H1 (cell line): ENCODE measurements at regions not wholly inside any gene's neighbourhood (a gene's known extent, or its start where the extent isn't known, plus 50 kb on each side); places are given as distances from the start of the nearest gene placed in this dataset.

ENCODE experiments used
- CTCF ChIA-PET: fragments of 300-600 bp; sonication (Branson Sonifier 250); formaldehyde crosslinking; loops from one replicate; lab custom pipeline; 2021; ENCODE audit not compliant: partially characterized antibody; lab: Charles Lee
- POLR2A ChIA-PET: fragments of 300-600 bp; sonication (Branson Sonifier 250); formaldehyde crosslinking; loops from one replicate; lab custom pipeline; 2021; ENCODE audit warnings: inconsistent platforms; ENCODE audit not compliant: partially characterized antibody; lab: Charles Lee
- DNase-seq, 2 experiments: peaks; one replicate each; pipeline versions ENCODE4 v3.0.0 to v3.0.0-alpha.2; 2010 to 2022; ENCODE audit warnings: low spot score in 2 of 2, low read depth in 1 of 2, mixed read lengths in 1 of 2
- FAIRE-seq: peaks from 2 replicates; lab custom pipeline; 2011; peaks lifted over from hg19 to GRCh38; lab: Jason Lieb, UNC
- H2AFZ ChIP-seq: 2 replicates; pipeline ENCODE4 v1.8.1; 2012; ENCODE audit warnings: low read length, inconsistent platforms
- H2AK5ac ChIP-seq: 2 replicates; pipeline ENCODE4 v1.6.1; 2013; ENCODE audit warnings: low read depth, low read length
- H2BK120ac ChIP-seq: replicated peaks from 2 replicates; pipeline ENCODE3; 2013; ENCODE audit warnings: low read depth, low read length, inconsistent platforms
- H2BK12ac ChIP-seq: 2 replicates; pipeline ENCODE4 v1.6.1; 2013; ENCODE audit warnings: low read depth, low read length
- H2BK15ac ChIP-seq: 2 replicates; pipeline ENCODE4 v1.6.1; 2013; ENCODE audit warnings: low read length
- H2BK20ac ChIP-seq: 2 replicates; pipeline ENCODE4 v1.6.1; 2013; ENCODE audit warnings: low read length
- H2BK5ac ChIP-seq: 2 replicates; pipeline ENCODE4 v1.6.1; 2013; ENCODE audit warnings: low read depth, low read length
- H3K14ac ChIP-seq: 2 replicates; pipeline ENCODE4 v1.6.1; 2013; ENCODE audit warnings: inconsistent platforms; ENCODE audit not compliant: insufficient read length
- H3K18ac ChIP-seq: 2 replicates; pipeline ENCODE4 v1.6.1; 2013; ENCODE audit warnings: low read length; ENCODE audit errors: extremely low read depth
- H3K23ac ChIP-seq: 2 replicates; pipeline ENCODE4 v1.6.1; 2013; ENCODE audit warnings: inconsistent platforms; ENCODE audit not compliant: insufficient read length
- H3K23me2 ChIP-seq: 2 replicates; pipeline ENCODE4 v1.6.1; 2013; ENCODE audit warnings: low read depth, low read length
- H3K27ac ChIP-seq: 2 replicates; pipeline ENCODE4 v1.6.1; 2011; ENCODE audit warnings: low read depth, low read length, inconsistent platforms
- H3K27me3 ChIP-seq, 4 experiments: replicated peaks in 1 of 4; 1 replicate in 1 of 4; 2 replicates in 3 of 4; pipeline versions ENCODE4 v1.6.1 to v1.8.1; 2011 to 2013; ENCODE audit warnings: low read length in 3 of 4, mild to moderate bottlenecking in 3 of 4, inconsistent platforms in 2 of 4, mixed read lengths in 2 of 4, moderate library complexity in 1 of 4; ENCODE audit not compliant: control insufficient read depth in 3 of 4, insufficient read depth in 3 of 4; ENCODE audit errors: extremely low read depth in 1 of 4
- H3K36me3 ChIP-seq, 4 experiments: 2 replicates each; pipeline versions ENCODE4 v1.6.1 to v1.8.1; 2011 to 2013; ENCODE audit warnings: mild to moderate bottlenecking in 4 of 4, low read length in 3 of 4, moderate library complexity in 2 of 4, control low read depth in 1 of 4, inconsistent platforms in 1 of 4; ENCODE audit not compliant: insufficient read depth in 4 of 4, control insufficient read depth in 2 of 4
- H3K4ac ChIP-seq: replicated peaks from 2 replicates; pipeline ENCODE3; 2013; ENCODE audit warnings: low read length, low read depth, mixed read lengths, inconsistent platforms; ENCODE audit not compliant: insufficient read length
- H3K4me1 ChIP-seq, 4 experiments: replicated peaks in 1 of 4; 1 replicate in 1 of 4; 2 replicates in 3 of 4; pipeline versions ENCODE4 v1.6.1 to v1.8.1; 2011 to 2013; ENCODE audit warnings: low read length in 3 of 4, inconsistent platforms in 2 of 4, mixed read lengths in 1 of 4; ENCODE audit not compliant: insufficient read depth in 4 of 4, control insufficient read depth in 3 of 4
- H3K4me2 ChIP-seq, 2 experiments: 2 replicates each; pipeline versions ENCODE4 v1.6.1 to v1.8.1; 2011 to 2013; ENCODE audit warnings: low read depth in 2 of 2, low read length in 2 of 2, control low read depth in 1 of 2, inconsistent platforms in 1 of 2, mild to moderate bottlenecking in 1 of 2; ENCODE audit not compliant: insufficient read depth in 1 of 2
- H3K4me3 ChIP-seq, 4 experiments: fragments of 200-600, 300-600 bp in 1 of 4; sonication (generic), shearing (Covaris generic), sonication (Bioruptor Twin) in 1 of 4; 2 replicates each; pipeline versions ENCODE4 v1.5.1 to v1.8.1; 2011 to 2016; ENCODE audit warnings: low read length in 4 of 4, low read depth in 3 of 4, control low read depth in 2 of 4, inconsistent platforms in 2 of 4, mild to moderate bottlenecking in 2 of 4, mixed read lengths in 1 of 4, moderate library complexity in 1 of 4; ENCODE audit not compliant: insufficient read depth in 2 of 4; ENCODE audit errors: extremely low read depth in 1 of 4
- H3K56ac ChIP-seq: replicated peaks from 2 replicates; pipeline ENCODE3; 2013; ENCODE audit warnings: low read depth, mild to moderate bottlenecking, mixed read lengths, low read length, inconsistent platforms; ENCODE audit not compliant: insufficient read length
- H3K79me1 ChIP-seq: 2 replicates; pipeline ENCODE4 v1.6.1; 2013; ENCODE audit warnings: low read depth, low read length, control low read depth
- H3K79me2 ChIP-seq, 2 experiments: 2 replicates each; pipeline versions ENCODE4 v1.6.1 to v1.8.1; 2012 to 2013; ENCODE audit warnings: low read length in 2 of 2, mild to moderate bottlenecking in 2 of 2, inconsistent platforms in 1 of 2; ENCODE audit not compliant: insufficient read depth in 2 of 2, control insufficient read depth in 1 of 2
- H3K9ac ChIP-seq, 4 experiments: replicated peaks in 1 of 4; 1 replicate in 1 of 4; 2 replicates in 3 of 4; pipeline versions ENCODE4 v1.6.1 to v1.8.1; 2011 to 2013; ENCODE audit warnings: low read depth in 3 of 4, low read length in 3 of 4, control low read depth in 2 of 4, mild to moderate bottlenecking in 2 of 4, moderate library complexity in 2 of 4, inconsistent platforms in 1 of 4; ENCODE audit errors: extremely low read depth in 1 of 4
- H3K9me3 ChIP-seq, 2 experiments: 2 replicates each; pipeline versions ENCODE4 v1.6.1 to v1.8.1; 2012 to 2013; ENCODE audit warnings: mild to moderate bottlenecking in 2 of 2, moderate library complexity in 2 of 2, control low read depth in 1 of 2, inconsistent platforms in 1 of 2, low read depth in 1 of 2, low read length in 1 of 2, mixed read lengths in 1 of 2; ENCODE audit not compliant: insufficient read depth in 2 of 2
- H4K20me1 ChIP-seq, 2 experiments: replicated peaks in 1 of 2; 2 replicates each; pipeline versions ENCODE3 to v1.8.1; 2011 to 2013; ENCODE audit warnings: inconsistent platforms in 2 of 2, low read length in 2 of 2, mild to moderate bottlenecking in 1 of 2; ENCODE audit not compliant: insufficient read depth in 2 of 2, control insufficient read depth in 1 of 2
- H4K5ac ChIP-seq: 2 replicates; pipeline ENCODE4 v1.6.1; 2013; ENCODE audit warnings: low read length, low read depth, mixed read lengths, inconsistent platforms; ENCODE audit not compliant: insufficient read length
- H4K8ac ChIP-seq: 2 replicates; pipeline ENCODE4 v1.8.0; 2013; ENCODE audit warnings: mild to moderate bottlenecking, moderate library complexity, low read length, inconsistent platforms; ENCODE audit not compliant: insufficient read depth; ENCODE audit errors: extremely low read depth
- H4K91ac ChIP-seq: replicated peaks from 2 replicates; pipeline ENCODE3; 2013; ENCODE audit warnings: low read length, mixed read lengths, inconsistent platforms; ENCODE audit not compliant: insufficient read length
- RNF2 ChIP-seq: fragments of 200-900, 300-1000 bp; sonication (generic); IDR thresholded peaks from 2 replicates; pipeline ENCODE4 v1.7.1; 2016; ENCODE audit warnings: borderline replicate concordance, low read depth, mild to moderate bottlenecking, antibody characterized with exemption, low read length; ENCODE audit not compliant: poor library complexity, severe bottlenecking; ENCODE audit errors: missing control alignments
- TEAD4 ChIP-seq: IDR thresholded peaks from 2 replicates; pipeline ENCODE4 v1.6.1; 2012; ENCODE audit warnings: low read depth, low read length, inconsistent platforms, mixed read lengths
- ZNF274 ChIP-seq: IDR thresholded peaks from 2 replicates; pipeline ENCODE4 v1.7.0; 2012; ENCODE audit warnings: low read length, borderline replicate concordance; ENCODE audit errors: extremely low read depth
- WGBS, 2 experiments: shearing (Covaris generic) in 1 of 2; methylation state at CpG; one replicate each; pipeline versions ENCODE4 v1.1.6 to v1.1.7; 2013 to 2015; ENCODE audit warnings: low lambda C conversion rate in 2 of 2, mixed read lengths in 2 of 2, inconsistent platforms in 1 of 2, low coverage in 1 of 2, missing lambda C conversion rate in 1 of 2; ENCODE audit not compliant: insufficient replicate concordance in 2 of 2, insufficient coverage in 1 of 2, insufficient read length in 1 of 2; ENCODE audit errors: extremely low coverage in 1 of 2, missing lambda C conversion rate in 1 of 2; 5-methylcytosine and 5-hydroxymethylcytosine counted together

- no peak overlapping the region for H2AK5ac ChIP-seq
- H3K4me2 ChIP-seq, result peak overlapping the region in 1 of 2 experiments; percentile 5; a peak in 2 of 4 replicates
- no peak overlapping the region for H2BK12ac ChIP-seq
- H3K79me1 ChIP-seq, result no peaks in the 10 kb centered on the region
- no peaks in the 10 kb centered on the region for H3K36me3 ChIP-seq
- H3K27me3 ChIP-seq, result no peaks in the 10 kb centered on the region
- DNase-seq, result no peak
- H3K23me2 ChIP-seq, result no peaks in the 10 kb centered on the region
- no peak for FAIRE-seq
- ChIA-PET CTCF (interaction anchor here (0.8 to 1.2 kb wide), 3 partner anchors 9 to 22 kb away, joined by 3 to 4 read pairs (median 3); no protein-coding TSS in a partner anchor), POLR2A (no interaction called here)
- no peak overlapping the region for H2BK15ac ChIP-seq
- H3K4me1 ChIP-seq, result peaks cover 0 to 2% (median 0%) of the 10 kb centered on the region in 4 experiments; a peak in 3 of 7 replicates
- no peak overlapping the region for H2BK120ac ChIP-seq
- no peak overlapping the region for H4K91ac ChIP-seq
- no peak overlapping the region for H3K9ac ChIP-seq
- H3K9me3 ChIP-seq, result no peaks in the 10 kb centered on the region
- no peak overlapping the region for H3K14ac ChIP-seq
- H3K23ac ChIP-seq, result no peak overlapping the region
- no peak overlapping the region for H2BK5ac ChIP-seq
- H4K5ac ChIP-seq, result peak overlapping the region; percentile 78
- no peak overlapping the region for H2BK20ac ChIP-seq
- peak overlapping the region in 1 of 4 experiments; percentile 30; a peak in 1 of 8 replicates for H3K4me3 ChIP-seq
- no peak overlapping the region for H3K4ac ChIP-seq
- H3K27ac ChIP-seq, result no peak overlapping the region
- WGBS, 2 experiments, result 12% methylated on average over 1 of the region's 1 CpG; no CpG with 5 or more reads in 1 of the 2 experiments
- no peaks in the 10 kb centered on the region for H4K20me1 ChIP-seq
- H2AFZ ChIP-seq, result no peak overlapping the region
- no peaks in the 10 kb centered on the region for H3K79me2 ChIP-seq
- no peak overlapping the region for H3K56ac ChIP-seq
- no peak overlapping the region for H4K8ac ChIP-seq
- no peak overlapping the region for H3K18ac ChIP-seq
- TF ChIP-seq TEAD4 (peak; percentile 54), RNF2 (no peak), ZNF274 (no peak)
Measured at GRCh38 chr2:82954868-82955267, 1504.2 kb downstream of the SUCLG1 start.
